Peyer's patch (tissue), 4 donors: ENCODE measurements at regions not wholly inside any gene's neighbourhood (a gene's known extent, or its start where the extent isn't known, plus 50 kb on each side); places are given as distances from the start of the nearest gene placed in this dataset.
A peak's percentile ranks its signal among the peaks of the same experiment; 100 is the strongest.

Experiments used
- DNase-seq, 3 donors: peaks; one replicate each; pipeline ENCODE4 v3.0.0-alpha.2; 2017 to 2019
- H3K27ac ChIP-seq, 4 donors: fragments of 200-600 bp; sonication (generic); one replicate each; pipeline ENCODE4 v1.5.1; 2016 to 2019
- H3K27me3 ChIP-seq, 2 donors: fragments of 200-600 bp; sonication (generic); one replicate each; pipeline ENCODE4 v1.5.1; 2019
- H3K36me3 ChIP-seq, 3 donors: fragments of 200-600 bp; sonication (generic); one replicate each; pipeline ENCODE4 v1.5.1; 2016 to 2019
- H3K4me1 ChIP-seq, 4 donors: fragments of 200-600 bp; sonication (generic); one replicate each; pipeline ENCODE4 v1.5.1; 2016 to 2019
- H3K4me3 ChIP-seq, 4 donors: fragments of 200-600 bp; sonication (generic); 1 replicate in 3 of 4; 2 replicates in 1 of 4; pipeline ENCODE4 v1.5.1; 2016 to 2019; ENCODE audit warnings: mild to moderate bottlenecking in 1 of 4
- H3K9me3 ChIP-seq, 4 donors: fragments of 200-600 bp; sonication (generic); one replicate each; pipeline ENCODE4 v1.5.1; 2016 to 2019; ENCODE audit warnings: mild to moderate bottlenecking in 1 of 4
- POLR2A ChIP-seq, 2 donors: fragments of 450-650 bp; IDR thresholded peaks; one replicate each; pipeline ENCODE4 v1.5.1; 2017; ENCODE audit warnings: antibody characterized with exemption in 2 of 2, mild to moderate bottlenecking in 2 of 2, moderate library complexity in 2 of 2
- TF ChIP-seq, protein P1 (sequence below), 6 experiments: fragments of 450-650 bp in 4 of 6; fragments of 200-600 bp in 2 of 6; sonication (generic) in 1 of 6; IDR thresholded peaks; one replicate each; pipeline ENCODE4 v1.5.1; 2017 to 2019; ENCODE audit warnings: antibody characterized with exemption in 6 of 6, mild to moderate bottlenecking in 3 of 6, moderate library complexity in 1 of 6

DNA sequence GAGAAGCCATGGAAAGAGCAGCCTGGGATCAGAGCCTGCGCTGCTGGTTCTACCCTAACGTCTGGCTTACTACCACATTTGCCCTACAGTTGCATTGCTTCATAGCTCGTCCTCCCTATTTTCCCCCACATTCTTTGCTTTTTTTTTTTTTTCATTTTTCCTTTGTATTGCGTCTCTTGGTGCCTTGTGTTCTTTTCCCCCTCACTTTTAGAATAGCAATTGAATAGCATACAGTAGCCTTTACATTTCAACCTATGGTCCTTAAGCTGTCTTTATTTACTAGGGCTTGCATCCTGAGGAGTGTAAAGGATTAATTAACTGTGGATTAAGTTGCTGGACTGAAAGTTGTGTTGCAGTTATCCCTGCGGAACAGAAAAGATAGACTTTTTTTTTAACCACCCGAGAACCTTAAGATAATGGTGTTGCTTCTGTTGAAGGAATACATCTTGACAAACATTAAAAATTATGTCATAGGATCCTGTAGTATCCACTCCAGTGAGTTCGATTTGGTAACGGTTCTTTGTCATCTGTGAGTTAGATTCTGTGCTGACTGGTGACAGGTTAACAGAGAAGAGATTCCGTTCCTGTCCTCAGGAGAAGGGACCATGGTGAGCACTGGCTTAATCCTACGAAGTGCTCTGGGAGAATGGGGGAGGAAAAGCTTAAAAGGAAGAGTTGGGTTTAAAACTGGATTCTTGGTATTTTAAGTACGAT lies 417.4 kb upstream of the NAALADL2 start:
- Histone ChIP-seq H3K4me1 (peaks cover 0 to 4% (median 0%) of the 10 kb centered on the region in 4 donors), H3K9me3 (no peaks in the 10 kb centered on the region), H3K27ac (peak overlapping the region; percentile 75 to 100 (median 95)), H3K4me3 (peak overlapping the region; percentile 45 to 92 (median 76)), H3K36me3 (no peaks in the 10 kb centered on the region), H3K27me3 (no peaks in the 10 kb centered on the region)
- DNase-seq: no peak
- TF ChIP-seq POLR2A (IDR thresholded peaks at IDR 0.05): no peak
- TF ChIP-seq, protein P1, sequence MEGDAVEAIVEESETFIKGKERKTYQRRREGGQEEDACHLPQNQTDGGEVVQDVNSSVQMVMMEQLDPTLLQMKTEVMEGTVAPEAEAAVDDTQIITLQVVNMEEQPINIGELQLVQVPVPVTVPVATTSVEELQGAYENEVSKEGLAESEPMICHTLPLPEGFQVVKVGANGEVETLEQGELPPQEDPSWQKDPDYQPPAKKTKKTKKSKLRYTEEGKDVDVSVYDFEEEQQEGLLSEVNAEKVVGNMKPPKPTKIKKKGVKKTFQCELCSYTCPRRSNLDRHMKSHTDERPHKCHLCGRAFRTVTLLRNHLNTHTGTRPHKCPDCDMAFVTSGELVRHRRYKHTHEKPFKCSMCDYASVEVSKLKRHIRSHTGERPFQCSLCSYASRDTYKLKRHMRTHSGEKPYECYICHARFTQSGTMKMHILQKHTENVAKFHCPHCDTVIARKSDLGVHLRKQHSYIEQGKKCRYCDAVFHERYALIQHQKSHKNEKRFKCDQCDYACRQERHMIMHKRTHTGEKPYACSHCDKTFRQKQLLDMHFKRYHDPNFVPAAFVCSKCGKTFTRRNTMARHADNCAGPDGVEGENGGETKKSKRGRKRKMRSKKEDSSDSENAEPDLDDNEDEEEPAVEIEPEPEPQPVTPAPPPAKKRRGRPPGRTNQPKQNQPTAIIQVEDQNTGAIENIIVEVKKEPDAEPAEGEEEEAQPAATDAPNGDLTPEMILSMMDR (IDR thresholded peaks at IDR 0.05): no peak

DNA sequence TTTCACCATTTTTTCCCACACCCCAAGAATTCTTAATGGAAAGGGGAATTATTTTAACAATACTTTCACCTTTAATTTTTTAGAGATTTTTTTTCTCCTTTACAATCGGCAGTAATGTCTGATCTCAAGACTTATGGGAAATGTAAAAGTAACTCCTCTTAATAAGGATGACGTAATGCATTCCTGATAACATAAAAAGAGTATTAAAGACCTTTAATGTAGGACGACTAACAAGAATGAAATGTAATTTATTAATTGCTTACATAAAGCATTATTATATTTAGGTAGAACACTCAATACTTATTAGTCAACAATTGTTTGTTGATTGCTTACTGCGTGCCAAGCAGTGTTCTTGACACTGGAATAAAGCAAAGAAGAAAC lies 416.8 kb upstream of the NAALADL2 start:
- no peaks in the 10 kb centered on the region for H3K27me3 ChIP-seq
- H3K9me3 ChIP-seq: no peaks in the 10 kb centered on the region
- H3K4me1 ChIP-seq: peaks cover 0 to 4% (median 0%) of the 10 kb centered on the region in 4 donors
- H3K36me3 ChIP-seq: no peaks in the 10 kb centered on the region
- H3K4me3 ChIP-seq: peak overlapping the region in 1 of 4 donors; percentile 92
- TF ChIP-seq POLR2A (IDR thresholded peaks at IDR 0.05): no peak
- TF ChIP-seq, protein P1 (IDR thresholded peaks at IDR 0.05): no peak
- peak overlapping the region in 1 of 4 donors; percentile 100 for H3K27ac ChIP-seq
- no peak for DNase-seq

DNA sequence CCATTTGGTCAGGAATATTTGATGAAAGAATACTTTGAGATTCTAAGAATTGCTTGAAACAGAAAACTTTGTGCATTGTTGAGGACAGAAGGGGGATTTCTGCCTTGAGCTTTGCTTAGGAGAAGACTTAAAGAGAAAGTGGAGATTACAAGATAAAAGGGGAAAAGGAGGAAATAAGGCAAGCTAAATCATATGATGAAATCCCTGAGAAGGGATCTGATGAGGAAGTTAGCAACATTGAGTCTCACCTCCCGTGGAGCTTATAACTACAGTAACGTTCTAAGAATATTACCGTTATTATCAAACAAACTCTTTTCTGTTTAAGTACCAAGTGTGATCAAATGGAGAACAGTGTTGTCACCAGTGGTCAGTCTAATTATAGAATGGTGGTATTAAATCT lies 414.7 kb upstream of the NAALADL2 start:
- H3K4me1 ChIP-seq: no peaks in the 10 kb centered on the region
- no peak for TF ChIP-seq POLR2A (IDR thresholded peaks at IDR 0.05)
- TF ChIP-seq, protein P1 (IDR thresholded peaks at IDR 0.05): no peak
- H3K4me3 ChIP-seq: no peak overlapping the region
- H3K36me3 ChIP-seq: no peaks in the 10 kb centered on the region
- no peak for DNase-seq
- no peaks in the 10 kb centered on the region for H3K27me3 ChIP-seq
- H3K9me3 ChIP-seq: no peaks in the 10 kb centered on the region
- no peak overlapping the region for H3K27ac ChIP-seq

DNA sequence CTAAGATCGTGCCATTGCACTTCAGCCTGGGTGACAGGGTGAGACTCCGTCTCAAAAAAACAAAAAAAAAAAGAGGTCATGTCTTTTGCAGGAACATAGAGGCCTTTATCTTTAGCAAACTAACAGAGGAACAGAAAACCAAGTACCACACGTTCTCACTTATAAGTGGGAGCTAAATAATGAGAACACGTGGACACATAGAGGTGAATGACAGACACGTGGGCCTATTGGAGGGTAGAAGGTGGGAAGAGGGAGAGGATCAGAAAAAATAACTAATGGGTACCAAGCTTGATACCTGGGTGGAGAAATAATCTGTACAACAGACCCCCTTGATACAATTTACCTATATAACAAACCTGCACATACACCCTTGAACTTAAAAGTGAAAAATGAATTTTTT lies 401.4 kb upstream of the NAALADL2 start:
- Histone ChIP-seq H3K4me1 (no peaks in the 10 kb centered on the region), H3K27ac (no peak overlapping the region), H3K27me3 (no peaks in the 10 kb centered on the region), H3K4me3 (no peak overlapping the region), H3K9me3 (no peaks in the 10 kb centered on the region), H3K36me3 (no peaks in the 10 kb centered on the region)
- no peak for DNase-seq
- TF ChIP-seq POLR2A (IDR thresholded peaks at IDR 0.05): no peak

DNA sequence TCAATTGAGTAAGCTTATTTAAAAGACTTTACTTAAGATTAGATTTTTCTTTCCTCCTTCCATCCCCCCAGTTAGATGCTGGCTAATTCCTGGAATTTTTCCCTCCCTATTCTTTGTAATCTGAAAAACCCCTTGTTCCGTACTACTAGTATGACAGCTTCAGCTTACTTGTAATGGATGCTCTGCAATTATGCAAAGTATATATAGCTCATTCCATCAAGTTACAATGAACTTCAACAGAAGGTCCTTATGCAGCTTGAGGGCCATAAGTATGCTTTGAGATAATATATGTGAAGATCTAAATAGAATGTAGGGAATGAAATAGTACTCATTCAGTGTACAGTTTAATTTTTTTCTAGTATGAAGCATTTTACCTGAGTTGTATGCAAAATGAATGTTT lies 398.3 kb upstream of the NAALADL2 start:
- H3K27ac ChIP-seq: no peak overlapping the region
- no peak overlapping the region for H3K4me3 ChIP-seq
- no peak for DNase-seq
- H3K4me1 ChIP-seq: no peaks in the 10 kb centered on the region
- TF ChIP-seq, protein P1 (IDR thresholded peaks at IDR 0.05): no peak
- TF ChIP-seq POLR2A (IDR thresholded peaks at IDR 0.05): no peak
- no peaks in the 10 kb centered on the region for H3K27me3 ChIP-seq
- H3K9me3 ChIP-seq: no peaks in the 10 kb centered on the region
- no peaks in the 10 kb centered on the region for H3K36me3 ChIP-seq

DNA sequence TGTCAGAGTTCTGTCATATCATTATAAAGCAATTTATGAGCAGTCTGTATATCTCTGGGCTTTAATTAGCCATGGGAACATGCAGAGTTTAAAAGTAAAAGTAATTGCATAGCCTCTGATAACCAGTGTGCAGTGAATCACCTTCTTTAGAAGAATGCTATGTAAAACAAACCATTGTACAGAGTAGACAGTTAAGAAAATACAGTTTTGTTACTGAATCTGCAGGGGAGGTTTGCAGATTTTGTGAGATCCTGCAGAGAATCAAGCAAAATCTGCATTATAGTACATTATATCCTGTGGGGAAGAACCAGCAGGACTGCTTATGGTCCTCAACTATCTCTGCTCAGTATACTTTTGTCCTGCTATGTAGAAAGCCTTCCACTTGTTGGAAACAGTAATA lies 396.2 kb upstream of the NAALADL2 start:
- no peaks in the 10 kb centered on the region for H3K27me3 ChIP-seq
- no peaks in the 10 kb centered on the region for H3K4me1 ChIP-seq
- no peak overlapping the region for H3K27ac ChIP-seq
- H3K36me3 ChIP-seq: no peaks in the 10 kb centered on the region
- no peak for DNase-seq
- no peaks in the 10 kb centered on the region for H3K9me3 ChIP-seq
- no peak overlapping the region for H3K4me3 ChIP-seq
- TF ChIP-seq, protein P1 (IDR thresholded peaks at IDR 0.05): no peak
